ENCODE measurements at regions not wholly inside any gene's neighbourhood (a gene's known extent, or its start where the extent isn't known, plus 50 kb on each side); places are given as distances from the start of the nearest gene placed in this dataset.

- Mint-ChIP-seq H3K36me3 (ENCODE audit: low read depth) (0 out of 3 replicates have a peak, but pooled peaks cover 3% of the 10 kb centered on the region), H3K27ac (no peak overlapping the region), H3K4me3 (no peak overlapping the region), H3K27me3 (ENCODE audit: insufficient read depth, low read depth, poor library complexity) (no peaks in the 10 kb centered on the region), H3K9me3 (peaks cover 21% of the 10 kb centered on the region), H3K4me1 (no peaks in the 10 kb centered on the region)
- Histone ChIP-seq H4K20me1 (replicated peaks; ENCODE audit: insufficient read depth) (no peaks in the 10 kb centered on the region), H3K27ac (ENCODE audit: low read depth) (no peak overlapping the region), H3K36me3 (ENCODE audit: insufficient read depth) (no peaks in the 10 kb centered on the region; the same call in 1 of the 2 replicates), H3K4me1 (ENCODE audit: insufficient read depth) (no peaks in the 10 kb centered on the region), H3K79me2 (replicated peaks; ENCODE audit: insufficient read depth) (no peaks in the 10 kb centered on the region), H2AFZ (no peak overlapping the region), H3F3A (replicated peaks; ENCODE audit: low read depth) (no peaks in the 10 kb centered on the region), H3K4me2 (no peak overlapping the region), H3K27me3 (ENCODE audit: insufficient read depth) (no peaks in the 10 kb centered on the region), H3K4me3 (no peak overlapping the region), H3K9me2 (ENCODE audit: insufficient read depth) (peaks cover 9% of the 10 kb centered on the region; the same call in 1 of the 2 replicates)
- TF ChIP-seq POLR2AphosphoS5 (IDR thresholded peaks at IDR 0.05; ENCODE audit: low read depth), result no peak
- TF ChIP-seq, protein P1, sequence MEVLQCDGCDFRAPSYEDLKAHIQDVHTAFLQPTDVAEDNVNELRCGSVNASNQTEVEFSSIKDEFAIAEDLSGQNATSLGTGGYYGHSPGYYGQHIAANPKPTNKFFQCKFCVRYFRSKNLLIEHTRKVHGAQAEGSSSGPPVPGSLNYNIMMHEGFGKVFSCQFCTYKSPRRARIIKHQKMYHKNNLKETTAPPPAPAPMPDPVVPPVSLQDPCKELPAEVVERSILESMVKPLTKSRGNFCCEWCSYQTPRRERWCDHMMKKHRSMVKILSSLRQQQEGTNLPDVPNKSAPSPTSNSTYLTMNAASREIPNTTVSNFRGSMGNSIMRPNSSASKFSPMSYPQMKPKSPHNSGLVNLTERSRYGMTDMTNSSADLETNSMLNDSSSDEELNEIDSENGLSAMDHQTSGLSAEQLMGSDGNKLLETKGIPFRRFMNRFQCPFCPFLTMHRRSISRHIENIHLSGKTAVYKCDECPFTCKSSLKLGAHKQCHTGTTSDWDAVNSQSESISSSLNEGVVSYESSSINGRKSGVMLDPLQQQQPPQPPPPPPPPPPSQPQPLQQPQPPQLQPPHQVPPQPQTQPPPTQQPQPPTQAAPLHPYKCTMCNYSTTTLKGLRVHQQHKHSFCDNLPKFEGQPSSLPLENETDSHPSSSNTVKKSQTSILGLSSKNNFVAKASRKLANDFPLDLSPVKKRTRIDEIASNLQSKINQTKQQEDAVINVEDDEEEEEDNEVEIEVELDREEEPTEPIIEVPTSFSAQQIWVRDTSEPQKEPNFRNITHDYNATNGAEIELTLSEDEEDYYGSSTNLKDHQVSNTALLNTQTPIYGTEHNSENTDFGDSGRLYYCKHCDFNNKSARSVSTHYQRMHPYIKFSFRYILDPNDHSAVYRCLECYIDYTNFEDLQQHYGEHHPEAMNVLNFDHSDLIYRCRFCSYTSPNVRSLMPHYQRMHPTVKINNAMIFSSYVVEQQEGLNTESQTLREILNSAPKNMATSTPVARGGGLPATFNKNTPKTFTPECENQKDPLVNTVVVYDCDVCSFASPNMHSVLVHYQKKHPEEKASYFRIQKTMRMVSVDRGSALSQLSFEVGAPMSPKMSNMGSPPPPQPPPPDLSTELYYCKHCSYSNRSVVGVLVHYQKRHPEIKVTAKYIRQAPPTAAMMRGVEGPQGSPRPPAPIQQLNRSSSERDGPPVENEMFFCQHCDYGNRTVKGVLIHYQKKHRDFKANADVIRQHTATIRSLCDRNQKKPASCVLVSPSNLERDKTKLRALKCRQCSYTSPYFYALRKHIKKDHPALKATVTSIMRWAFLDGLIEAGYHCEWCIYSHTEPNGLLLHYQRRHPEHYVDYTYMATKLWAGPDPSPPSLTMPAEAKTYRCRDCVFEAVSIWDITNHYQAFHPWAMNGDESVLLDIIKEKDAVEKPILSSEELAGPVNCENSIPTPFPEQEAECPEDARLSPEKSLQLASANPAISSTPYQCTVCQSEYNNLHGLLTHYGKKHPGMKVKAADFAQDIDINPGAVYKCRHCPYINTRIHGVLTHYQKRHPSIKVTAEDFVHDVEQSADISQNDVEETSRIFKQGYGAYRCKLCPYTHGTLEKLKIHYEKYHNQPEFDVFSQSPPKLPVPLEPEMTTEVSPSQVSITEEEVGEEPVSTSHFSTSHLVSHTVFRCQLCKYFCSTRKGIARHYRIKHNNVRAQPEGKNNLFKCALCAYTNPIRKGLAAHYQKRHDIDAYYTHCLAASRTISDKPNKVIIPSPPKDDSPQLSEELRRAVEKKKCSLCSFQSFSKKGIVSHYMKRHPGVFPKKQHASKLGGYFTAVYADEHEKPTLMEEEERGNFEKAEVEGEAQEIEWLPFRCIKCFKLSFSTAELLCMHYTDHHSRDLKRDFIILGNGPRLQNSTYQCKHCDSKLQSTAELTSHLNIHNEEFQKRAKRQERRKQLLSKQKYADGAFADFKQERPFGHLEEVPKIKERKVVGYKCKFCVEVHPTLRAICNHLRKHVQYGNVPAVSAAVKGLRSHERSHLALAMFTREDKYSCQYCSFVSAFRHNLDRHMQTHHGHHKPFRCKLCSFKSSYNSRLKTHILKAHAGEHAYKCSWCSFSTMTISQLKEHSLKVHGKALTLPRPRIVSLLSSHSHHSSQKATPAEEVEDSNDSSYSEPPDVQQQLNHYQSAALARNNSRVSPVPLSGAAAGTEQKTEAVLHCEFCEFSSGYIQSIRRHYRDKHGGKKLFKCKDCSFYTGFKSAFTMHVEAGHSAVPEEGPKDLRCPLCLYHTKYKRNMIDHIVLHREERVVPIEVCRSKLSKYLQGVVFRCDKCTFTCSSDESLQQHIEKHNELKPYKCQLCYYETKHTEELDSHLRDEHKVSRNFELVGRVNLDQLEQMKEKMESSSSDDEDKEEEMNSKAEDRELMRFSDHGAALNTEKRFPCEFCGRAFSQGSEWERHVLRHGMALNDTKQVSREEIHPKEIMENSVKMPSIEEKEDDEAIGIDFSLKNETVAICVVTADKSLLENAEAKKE (CRISPR knock-in tag; IDR thresholded peaks at IDR 0.05), result no peak
- no peak for ATAC-seq
- no peak for DNase-seq (ENCODE audit: low spot score)
Measured at GRCh38 chr6:61044011-61044410, 1242.0 kb downstream of the KHDRBS2 start.

Measured in GM23338 (cell line).